Activated T-cell treated with anti-CD3 and anti-CD28 coated beads for 48 hours (primary cell): ENCODE measurements at regions not wholly inside any gene's neighbourhood (a gene's known extent, or its start where the extent isn't known, plus 50 kb on each side); places are given as distances from the start of the nearest gene placed in this dataset.
A peak's percentile ranks its signal among the peaks of the same experiment; 100 is the strongest.

Source experiments
- DNase-seq: peaks from one replicate; pipeline ENCODE4 v3.0.0-alpha.2; 2020; ENCODE audit warnings: low read depth

DNA sequence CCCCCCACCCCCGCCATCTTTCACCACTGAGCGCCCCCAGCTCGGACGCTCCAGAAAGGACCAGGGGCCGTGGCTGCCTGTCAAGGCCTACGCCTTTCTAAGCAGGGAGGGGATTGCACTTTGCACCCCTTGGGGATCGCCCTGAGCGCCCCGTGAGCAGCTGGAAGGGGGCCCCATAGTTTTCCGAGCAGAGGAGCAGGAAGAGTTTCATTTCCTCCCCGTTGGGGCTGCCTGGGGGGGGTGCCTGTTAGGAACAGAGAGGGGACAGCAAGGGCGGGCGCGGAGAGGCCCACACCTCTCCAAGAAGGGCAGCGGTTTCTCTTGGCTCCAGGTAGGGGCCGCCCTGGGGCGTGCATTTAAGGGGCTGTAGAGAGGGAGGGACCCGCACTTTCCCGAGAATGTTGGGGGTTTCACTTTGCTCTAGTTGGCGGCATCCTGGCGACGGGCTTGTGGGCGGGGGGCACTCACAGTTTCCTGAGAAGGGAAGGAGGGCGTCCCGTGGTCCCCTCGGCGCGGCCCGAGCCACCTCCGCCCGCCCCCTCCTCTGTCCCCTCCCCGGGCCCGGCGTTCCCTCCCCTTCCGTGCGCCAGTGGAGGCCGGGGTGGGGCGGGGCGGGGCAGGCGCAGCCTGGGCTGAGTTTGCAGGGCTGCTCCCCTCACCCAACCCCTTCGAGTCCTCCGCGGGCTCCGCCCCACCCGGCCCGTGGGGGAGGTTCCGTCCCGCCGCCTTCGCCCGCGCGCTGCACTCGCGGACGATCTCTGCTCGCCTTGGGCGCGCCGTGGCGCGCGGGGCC is 82.3 kb upstream of the CD99 start:
- DNase-seq = peak; percentile 88

GRCh38 chrX:2607113-2607512 is 84.0 kb upstream of the CD99 start:
- DNase-seq = no peak

- no peak for DNase-seq
These were observed 90.5 kb upstream of the CD99 start for GRCh38 chrX:2600564-2600963.

DNA sequence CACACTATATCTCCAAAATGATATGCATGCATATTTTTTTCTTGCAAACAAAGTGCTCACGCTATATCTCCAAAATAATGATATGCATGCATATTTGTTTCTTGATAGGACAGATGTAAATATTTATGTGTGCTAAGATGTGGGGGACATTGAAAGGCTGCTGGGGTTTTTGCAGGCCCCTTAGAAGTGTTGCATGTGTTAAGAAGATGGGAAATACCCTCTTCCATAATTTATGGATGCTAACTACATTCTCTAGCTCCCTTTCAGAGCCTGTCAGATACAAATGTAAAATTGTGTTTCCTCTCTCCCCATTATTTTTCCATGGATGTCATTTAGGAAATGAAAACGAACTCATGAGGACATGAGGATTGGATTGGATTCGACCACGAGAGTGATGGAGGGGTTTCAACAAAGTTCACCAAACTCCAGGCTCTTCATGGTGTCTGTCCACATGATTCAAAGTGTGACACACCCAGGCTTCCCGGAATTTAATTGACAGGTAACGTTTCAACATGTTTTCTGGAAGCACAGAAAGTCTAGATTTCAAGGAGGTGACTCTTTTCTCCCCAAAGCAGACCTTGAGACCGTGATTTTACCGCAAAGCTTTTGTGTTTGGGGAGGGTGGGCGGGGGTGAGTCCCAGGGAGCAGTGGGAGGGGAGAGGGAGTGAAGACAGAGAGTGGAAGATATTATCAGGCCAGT is 94.4 kb upstream of the CD99 start:
- DNase-seq = no peak

- DNase-seq = no peak
These were observed 95.0 kb upstream of the CD99 start for GRCh38 chrX:2596045-2596444.

DNA sequence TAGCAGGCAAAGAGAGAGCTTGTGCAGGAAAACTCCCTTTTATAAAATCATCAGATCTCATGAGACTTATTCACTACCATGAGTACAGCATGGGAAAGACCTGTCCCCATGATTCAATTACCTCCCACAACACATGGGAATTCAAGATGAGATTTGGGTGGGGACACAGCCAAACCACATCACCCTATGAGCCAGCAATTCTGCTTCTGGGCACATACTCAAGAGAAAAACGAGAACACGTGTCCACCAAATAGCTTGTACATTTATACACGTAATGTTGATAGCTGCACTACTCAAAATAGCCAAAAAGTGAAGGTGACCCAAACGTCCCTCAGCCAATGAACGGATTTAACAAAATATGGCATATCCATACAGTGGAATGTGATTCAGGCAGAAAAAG is 94.5 kb upstream of the DHRSX start:
- no peak for DNase-seq

DNA sequence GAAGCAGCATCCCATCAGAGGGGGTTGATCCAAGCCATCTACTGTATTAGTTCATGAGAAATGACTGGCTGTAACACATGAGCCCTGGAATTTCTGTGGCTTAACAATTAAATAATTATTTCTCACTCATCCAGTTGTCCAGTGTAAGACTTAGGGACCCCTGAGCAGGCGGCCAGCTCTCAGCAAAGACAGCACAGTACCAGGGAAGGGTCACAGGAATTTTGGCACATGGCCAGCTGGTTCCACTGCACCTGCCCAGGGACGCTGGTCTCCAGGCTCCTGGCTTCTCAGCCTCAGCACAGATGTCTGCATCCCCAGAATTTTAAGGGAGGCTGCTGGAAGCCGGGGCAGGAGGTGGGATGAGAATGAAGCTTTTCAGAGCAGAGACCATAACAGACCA is 93.7 kb upstream of the DHRSX start:
- DNase-seq = no peak

GRCh38 chrX:2592279-2592678 is 91.5 kb upstream of the DHRSX start:
- no peak for DNase-seq

GRCh38 chrX:2589186-2590020 is 88.6 kb upstream of the DHRSX start:
- DNase-seq = no peak

DNA sequence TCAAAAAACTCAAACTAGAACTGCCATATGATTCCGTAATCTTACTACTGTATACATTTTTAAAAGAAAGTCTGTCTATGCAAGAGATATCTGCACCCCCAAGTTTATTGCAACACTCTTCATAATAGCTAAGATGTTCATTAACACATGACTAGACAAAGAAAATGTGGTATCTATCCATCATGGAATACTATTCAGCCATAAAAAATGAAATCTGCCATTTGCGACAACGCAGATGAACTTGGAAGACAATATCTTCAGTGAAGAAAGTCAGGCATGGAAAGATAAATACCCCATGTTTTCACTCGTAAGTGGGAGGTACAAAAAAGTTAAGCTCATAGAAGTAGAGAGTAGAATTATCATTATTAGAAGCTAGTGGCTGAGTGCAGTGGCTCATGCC is 87.3 kb upstream of the DHRSX start:
- DNase-seq = no peak

- no peak for DNase-seq
These were observed 86.4 kb upstream of the DHRSX start for GRCh38 chrX:2587146-2587545.

DNA sequence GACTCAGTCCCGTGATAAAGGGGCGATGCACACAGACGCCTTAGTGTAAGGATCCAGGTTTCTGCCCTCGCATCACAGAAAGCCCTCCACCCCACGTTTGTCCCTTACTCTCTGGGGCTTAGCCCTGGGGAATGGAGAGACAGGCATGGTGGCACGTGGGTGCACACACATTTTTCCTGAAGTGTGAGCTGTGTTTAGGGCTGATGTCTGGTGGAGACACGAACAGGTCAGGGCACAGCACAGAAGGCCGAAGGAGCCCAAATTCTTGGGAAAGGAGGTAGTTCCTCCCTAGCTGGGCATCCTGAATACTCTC is 84.3 kb upstream of the DHRSX start:
- no peak for DNase-seq

DNA sequence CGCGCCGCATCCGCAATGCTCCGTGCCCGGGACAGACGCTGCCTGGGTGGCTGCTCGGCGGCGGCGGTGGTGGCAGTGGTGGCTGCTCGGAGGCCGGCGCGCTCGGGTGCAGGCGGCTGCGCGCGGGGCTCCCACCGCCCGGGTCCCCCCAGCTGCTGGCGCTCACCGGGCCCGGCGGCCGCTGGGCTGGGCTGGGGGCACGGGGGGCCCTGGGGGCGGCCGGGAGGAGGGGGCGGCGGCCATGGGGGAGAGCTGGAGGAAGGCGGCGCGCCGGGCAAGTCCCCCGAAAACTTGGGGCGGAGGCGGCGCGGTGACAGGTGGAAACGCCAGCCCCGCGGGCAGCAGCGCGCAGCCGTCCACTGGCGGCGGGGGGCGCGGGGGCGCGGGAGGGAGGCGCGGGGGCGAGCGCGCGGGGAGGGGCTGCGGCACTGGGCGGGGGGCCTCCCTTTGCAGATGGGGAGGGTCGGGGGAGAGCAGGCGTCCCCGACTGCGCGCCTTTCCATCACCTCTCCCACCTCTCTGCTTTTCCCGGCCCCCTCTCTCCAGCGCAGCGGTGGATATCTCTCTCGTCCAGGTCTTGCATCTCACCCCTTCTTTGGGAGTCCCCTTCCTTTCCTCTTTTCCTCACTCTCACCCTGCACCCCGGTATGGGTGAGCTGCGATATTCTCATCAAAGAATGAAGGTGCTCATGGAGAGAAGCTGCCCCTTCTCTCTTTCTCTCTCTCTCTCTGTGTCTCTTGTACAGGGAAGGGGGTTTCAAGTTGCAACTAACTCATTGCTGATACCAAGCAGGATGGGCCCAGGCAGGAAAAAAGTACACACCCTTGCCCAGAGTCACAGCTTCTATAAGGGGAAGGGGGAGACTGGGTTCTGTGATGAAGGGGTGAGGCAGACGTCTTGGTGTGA is 83.7 kb upstream of the DHRSX start:
- no peak for DNase-seq

DNA sequence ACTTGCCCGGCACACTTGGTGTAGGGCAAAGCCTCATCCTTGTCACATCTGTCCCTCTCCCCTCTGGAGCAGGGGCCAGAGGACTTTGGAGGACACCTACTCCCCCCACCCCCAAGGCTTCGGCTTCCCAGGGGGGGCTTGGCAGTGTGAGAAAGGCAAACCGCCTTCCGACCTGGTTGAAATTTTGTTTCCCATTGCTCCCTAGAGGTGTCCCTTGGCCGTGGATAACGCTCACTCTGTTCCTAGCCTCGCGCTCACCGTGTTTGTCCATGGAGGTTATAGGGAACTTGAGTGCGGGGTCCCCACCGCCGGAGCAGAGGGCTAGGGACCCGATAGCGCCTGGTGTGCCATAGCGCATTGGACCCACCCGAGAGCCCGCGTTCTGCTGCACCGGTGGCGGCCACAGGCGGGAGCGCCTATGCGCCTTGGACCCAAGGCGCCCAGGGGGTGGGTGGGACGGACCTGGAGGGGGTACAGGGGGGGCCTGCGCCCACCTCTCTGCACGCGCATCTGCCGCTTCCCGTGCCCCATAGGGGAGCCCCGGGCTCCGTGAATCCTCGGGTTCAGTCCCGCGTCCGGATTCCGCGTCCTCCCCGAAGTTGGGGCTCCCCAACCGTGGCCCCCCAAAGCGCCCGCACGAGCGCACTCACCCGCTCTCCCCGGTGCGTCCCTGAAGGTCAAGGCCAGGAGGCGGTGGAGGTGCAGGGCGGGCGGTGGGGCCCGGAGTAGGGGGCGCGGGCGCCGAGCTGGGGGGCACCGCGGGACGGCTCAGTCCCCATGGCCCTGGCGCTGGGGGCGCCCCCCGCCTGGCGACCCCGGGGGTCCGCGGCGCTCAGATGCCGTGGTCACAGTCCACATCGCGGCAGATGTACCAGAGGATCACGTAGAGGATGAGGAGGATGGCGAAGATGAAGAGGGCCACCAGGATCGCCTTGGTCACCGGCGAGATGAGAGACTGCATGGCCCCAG is 82.7 kb upstream of the DHRSX start:
- no peak for DNase-seq

DNA sequence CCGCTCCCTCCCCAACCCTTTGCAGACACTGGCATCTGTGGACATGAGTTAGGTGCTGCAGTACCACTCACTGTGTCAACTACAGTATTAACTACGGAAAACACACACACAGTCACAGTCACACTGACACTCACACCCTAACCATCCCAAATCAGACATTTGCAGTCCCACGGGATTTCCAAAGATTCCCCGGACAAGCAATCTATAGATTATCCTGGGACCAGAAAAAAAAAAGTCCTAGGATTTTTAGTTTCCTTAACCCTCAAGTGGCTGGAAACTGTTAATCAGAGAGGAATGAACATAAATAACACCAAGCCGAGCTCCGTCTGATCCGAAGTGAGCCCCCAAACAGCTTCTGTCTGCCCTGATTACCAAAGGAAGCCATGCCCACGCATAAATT is 81.9 kb upstream of the DHRSX start:
- no peak for DNase-seq

DNA sequence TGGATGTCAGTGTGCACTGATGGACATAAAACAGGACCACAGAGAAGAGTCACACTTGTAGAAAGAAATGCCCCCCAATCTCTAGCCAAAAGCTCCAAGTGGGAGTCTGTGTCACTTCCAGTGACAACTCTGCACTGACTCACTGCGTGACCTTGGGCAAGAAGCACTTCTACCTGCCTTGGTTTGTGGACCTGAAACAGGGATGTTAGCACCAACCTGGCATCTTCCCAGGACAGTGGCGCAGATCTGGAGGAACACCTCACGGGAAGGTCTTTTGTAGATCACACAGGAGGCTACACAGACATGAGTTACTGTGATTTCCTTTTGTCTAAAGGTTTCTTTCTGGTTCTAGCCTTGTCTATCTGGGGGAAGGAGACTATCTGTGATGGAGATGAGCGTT is 80.5 kb upstream of the DHRSX start:
- no peak for DNase-seq

DNA sequence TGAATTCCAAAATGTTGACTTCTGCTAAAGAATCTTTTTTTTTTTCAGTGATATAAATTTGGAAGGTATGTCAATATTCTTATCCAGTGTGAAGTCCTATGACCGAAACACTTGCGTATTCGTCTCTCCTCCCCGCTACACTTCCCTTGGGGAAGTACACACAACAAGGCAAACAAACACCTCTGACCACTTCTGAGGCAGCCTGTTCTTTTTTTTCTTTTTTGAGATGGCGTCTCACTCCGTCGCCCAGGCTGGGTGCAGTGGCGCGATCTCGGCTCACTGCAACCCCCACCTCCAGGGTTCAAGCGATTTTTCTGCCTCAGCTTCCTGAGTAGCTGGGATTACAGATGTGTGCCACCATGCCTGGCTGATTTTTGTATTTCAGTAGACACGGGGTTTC is 78.1 kb upstream of the DHRSX start:
- DNase-seq = no peak

DNA sequence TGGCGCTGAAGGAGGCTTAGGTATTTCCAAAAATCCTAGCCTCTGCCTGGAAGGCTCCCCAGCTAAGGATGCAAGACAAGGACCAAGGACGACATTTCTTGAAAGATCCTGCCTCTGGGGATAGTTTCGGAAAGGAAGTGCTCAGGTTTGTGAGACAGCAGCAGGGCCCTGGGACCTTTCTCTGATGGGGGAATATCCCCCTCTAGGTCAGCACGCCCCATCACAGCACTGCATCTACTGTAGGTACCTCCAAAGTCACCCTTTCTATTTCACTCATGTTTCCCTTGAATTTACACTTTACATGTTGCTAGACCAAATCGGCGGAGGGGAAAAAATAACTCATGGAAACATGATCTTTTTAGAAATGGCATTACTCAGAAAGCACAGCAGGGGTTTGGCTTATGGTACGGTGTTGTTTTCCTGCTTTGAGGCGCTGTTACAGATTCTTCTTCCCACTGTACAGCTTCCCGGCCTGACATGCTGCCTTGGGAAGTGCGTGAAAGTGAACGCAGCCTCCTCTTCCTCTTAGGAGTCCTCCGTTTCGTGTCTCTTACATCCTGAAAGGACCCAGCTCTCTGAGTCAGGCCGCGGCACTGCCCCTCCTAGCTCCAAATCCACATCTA is 77.2 kb upstream of the DHRSX start:
- no peak for DNase-seq

DNA sequence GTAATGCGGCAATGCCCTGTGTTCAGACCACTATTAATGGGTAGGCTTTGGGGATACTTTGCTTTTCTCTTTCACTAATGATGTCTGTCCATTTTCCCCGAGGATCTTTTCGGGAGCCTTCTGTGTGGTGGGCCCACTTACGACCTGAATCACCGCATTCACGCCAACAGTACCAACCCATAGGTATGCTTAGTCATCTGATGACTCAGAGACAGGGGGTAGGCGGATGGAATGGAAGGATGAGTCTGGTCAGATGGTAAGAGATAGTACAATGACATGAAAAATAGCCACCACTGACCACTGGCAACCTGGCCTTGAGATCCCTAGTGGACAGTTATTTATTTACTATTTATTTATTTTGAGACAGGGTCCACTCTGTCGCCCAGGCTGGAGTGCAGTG is 76.0 kb upstream of the DHRSX start:
- no peak for DNase-seq

DNA sequence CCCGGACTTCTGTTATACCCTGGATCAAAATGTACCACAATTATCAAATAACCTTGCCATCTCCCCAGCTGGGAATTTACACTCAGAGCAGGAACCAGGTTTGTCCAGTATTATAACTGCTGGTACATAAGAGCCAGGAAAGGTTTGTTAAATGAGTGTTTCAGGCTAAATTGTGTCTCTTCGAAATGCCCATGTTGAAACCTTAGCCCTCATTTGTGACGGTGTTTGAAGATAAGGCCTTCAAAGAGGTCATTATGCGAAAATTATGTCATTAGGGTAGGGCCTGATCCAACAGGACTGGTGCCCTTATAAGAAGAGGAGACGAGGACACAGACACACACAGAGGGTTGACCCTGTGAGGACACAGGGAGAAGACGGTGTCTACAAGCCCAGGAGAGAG is 73.5 kb upstream of the DHRSX start:
- no peak for DNase-seq
